Glutamatergic neuron (in vitro differentiated cells): ENCODE measurements at regions not wholly inside any gene's neighbourhood (a gene's known extent, or its start where the extent isn't known, plus 50 kb on each side); places are given as distances from the start of the nearest gene placed in this dataset.
"Not testable (repeated sequence)": the region's sequence is repeated elsewhere in the genome, so short reads cannot be mapped to it uniquely, and the experiment has no call there.

Source experiments
- DNase-seq: peaks from one replicate; pipeline ENCODE4 v3.0.0; 2022
- H3K27ac Mint-ChIP-seq: one replicate; pipeline ENCODE4 v1.8.0; 2020; ENCODE audit warnings: mild to moderate bottlenecking, mixed read lengths, inconsistent platforms; ENCODE audit not compliant: unreplicated experiment
- H3K27me3 Mint-ChIP-seq: one replicate; pipeline ENCODE4 v1.8.0; 2020; ENCODE audit warnings: mild to moderate bottlenecking, moderate library complexity, mixed read lengths, inconsistent platforms; ENCODE audit not compliant: unreplicated experiment
- H3K36me3 Mint-ChIP-seq: one replicate; pipeline ENCODE4 v1.8.0; 2020; ENCODE audit warnings: mild to moderate bottlenecking, mixed read lengths, inconsistent platforms; ENCODE audit not compliant: unreplicated experiment
- H3K4me1 Mint-ChIP-seq: one replicate; pipeline ENCODE4 v1.8.0; 2020; ENCODE audit warnings: mild to moderate bottlenecking, low read depth, mixed read lengths, inconsistent platforms; ENCODE audit not compliant: unreplicated experiment
- H3K4me3 Mint-ChIP-seq: one replicate; pipeline ENCODE4 v1.8.0; 2020; ENCODE audit warnings: mild to moderate bottlenecking, mixed read lengths, inconsistent platforms; ENCODE audit not compliant: unreplicated experiment
- H3K9me3 Mint-ChIP-seq: one replicate; pipeline ENCODE4 v1.8.0; 2020; ENCODE audit warnings: mild to moderate bottlenecking, moderate library complexity, mixed read lengths, inconsistent platforms; ENCODE audit not compliant: unreplicated experiment
- CTCF ChIP-seq: fragments of 200-600 bp; sonication (generic); IDR thresholded peaks from one replicate; pipeline ENCODE4 v1.5.0; 2021; ENCODE audit not compliant: partially characterized antibody, unreplicated experiment

DNA sequence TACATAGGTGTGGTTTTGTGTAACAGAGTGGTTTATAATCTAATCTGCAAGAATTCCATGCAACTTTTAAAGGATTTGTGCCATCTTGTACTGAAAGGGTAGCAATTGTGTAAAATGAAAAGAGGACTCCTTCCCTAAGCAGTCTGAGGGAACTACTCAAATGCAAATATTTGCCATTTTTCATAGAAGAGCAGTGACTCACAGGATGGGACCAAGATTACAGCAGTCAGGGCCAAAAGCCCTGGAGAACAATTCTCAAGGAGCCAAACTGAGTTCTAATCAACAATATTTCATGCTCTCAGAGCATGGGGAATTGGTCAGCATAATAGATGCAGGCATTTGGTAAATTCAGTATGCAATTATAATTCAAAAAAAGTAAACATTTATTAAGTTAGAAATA is 495.8 kb downstream of the CHSY3 start:
- no peaks in the 10 kb centered on the region for H3K36me3 Mint-ChIP-seq
- no peak overlapping the region for H3K4me3 Mint-ChIP-seq
- no peaks in the 10 kb centered on the region for H3K27me3 Mint-ChIP-seq
- no peaks in the 10 kb centered on the region for H3K9me3 Mint-ChIP-seq
- no peak overlapping the region for H3K27ac Mint-ChIP-seq
- DNase-seq: no peak
- TF ChIP-seq CTCF: no peak
- H3K4me1 Mint-ChIP-seq: no peaks in the 10 kb centered on the region

GRCh38 chr5:130398825-130399224 is 494.6 kb downstream of the CHSY3 start:
- no peaks in the 10 kb centered on the region for H3K36me3 Mint-ChIP-seq
- no peak overlapping the region for H3K27ac Mint-ChIP-seq
- H3K4me1 Mint-ChIP-seq: no peaks in the 10 kb centered on the region
- no peaks in the 10 kb centered on the region for H3K9me3 Mint-ChIP-seq
- TF ChIP-seq CTCF: no peak
- no peaks in the 10 kb centered on the region for H3K27me3 Mint-ChIP-seq
- no peak for DNase-seq
- H3K4me3 Mint-ChIP-seq: no peak overlapping the region

GRCh38 chr5:130397727-130398126 is 493.5 kb downstream of the CHSY3 start:
- not testable (repeated sequence) for DNase-seq, H3K36me3 Mint-ChIP-seq, H3K4me3 Mint-ChIP-seq, H3K4me1 Mint-ChIP-seq, H3K9me3 Mint-ChIP-seq, H3K27ac Mint-ChIP-seq, H3K27me3 Mint-ChIP-seq

DNA sequence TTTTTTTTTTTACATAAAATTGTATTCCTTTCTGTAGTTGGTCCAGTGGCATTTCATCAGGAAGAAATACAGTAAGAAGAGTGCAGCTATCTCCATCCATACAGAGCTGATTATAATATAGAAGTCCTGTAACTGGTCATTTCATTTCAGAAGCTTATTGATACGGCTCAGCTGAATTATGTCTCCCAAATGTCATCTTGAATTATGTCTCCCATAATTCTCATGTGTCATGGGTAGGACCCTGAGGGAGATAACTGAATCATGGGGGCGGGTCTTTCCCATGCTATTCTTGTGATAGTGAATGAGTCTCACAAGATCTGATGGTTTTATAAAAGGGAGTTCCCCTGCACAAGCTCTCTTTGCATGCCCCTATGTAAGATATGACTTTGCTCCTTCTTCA is 492.9 kb downstream of the CHSY3 start:
- no peaks in the 10 kb centered on the region for H3K27me3 Mint-ChIP-seq

DNA sequence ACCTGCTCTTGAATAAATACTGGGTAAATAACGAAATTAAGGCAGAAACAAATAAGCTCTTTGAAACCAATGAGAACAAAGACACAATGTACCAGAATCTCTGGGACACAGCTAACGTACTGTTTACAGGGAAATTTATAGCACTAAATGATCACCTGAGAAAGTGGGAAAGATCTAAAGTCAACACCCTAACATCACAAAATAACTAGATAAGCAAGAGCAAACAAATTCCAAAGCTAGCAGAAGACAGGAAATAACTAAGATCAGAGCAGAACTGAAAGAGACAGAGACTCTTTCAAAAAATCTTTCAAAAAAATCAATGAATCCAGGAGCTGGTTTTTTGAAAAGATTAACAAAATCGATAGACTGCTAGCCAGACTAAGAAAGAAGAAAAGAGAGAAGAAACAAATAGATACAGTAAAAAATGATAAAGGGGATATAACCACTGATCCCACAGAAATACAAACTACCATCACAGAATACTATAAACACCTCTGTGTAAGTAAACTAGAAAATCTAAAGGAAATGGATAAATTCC is 487.5 kb downstream of the CHSY3 start:
- not testable (repeated sequence) for H3K27ac Mint-ChIP-seq

More for the DNA sequence above, 492.9 kb downstream of the CHSY3 start:
- TF ChIP-seq CTCF: no peak
- no peaks in the 10 kb centered on the region for H3K36me3 Mint-ChIP-seq
- no peaks in the 10 kb centered on the region for H3K4me1 Mint-ChIP-seq
- DNase-seq: no peak
- no peak overlapping the region for H3K27ac Mint-ChIP-seq
- H3K9me3 Mint-ChIP-seq: no peaks in the 10 kb centered on the region
- H3K4me3 Mint-ChIP-seq: no peak overlapping the region

GRCh38 chr5:130386155-130386554 is 481.9 kb downstream of the CHSY3 start:
- H3K9me3 Mint-ChIP-seq: no peaks in the 10 kb centered on the region
- no peak for DNase-seq
- H3K4me1 Mint-ChIP-seq: no peaks in the 10 kb centered on the region
- no peak for TF ChIP-seq CTCF
- no peaks in the 10 kb centered on the region for H3K36me3 Mint-ChIP-seq
- no peaks in the 10 kb centered on the region for H3K27me3 Mint-ChIP-seq
- no peak overlapping the region for H3K4me3 Mint-ChIP-seq
- no peak overlapping the region for H3K27ac Mint-ChIP-seq

More for the DNA sequence above, 487.5 kb downstream of the CHSY3 start:
- not testable (repeated sequence) for H3K27me3 Mint-ChIP-seq, DNase-seq, H3K36me3 Mint-ChIP-seq, H3K4me1 Mint-ChIP-seq, H3K4me3 Mint-ChIP-seq, H3K9me3 Mint-ChIP-seq
